Fibroblast of lung (primary cell): ENCODE measurements at regions not wholly inside any gene's neighbourhood (a gene's known extent, or its start where the extent isn't known, plus 50 kb on each side); places are given as distances from the start of the nearest gene placed in this dataset.

Source experiments
- EZH2 ChIP-seq: IDR thresholded peaks from 2 replicates; pipeline ENCODE4 v1.5.1; 2012; ENCODE audit warnings: low read length, control low read depth, mild to moderate bottlenecking; ENCODE audit errors: missing control alignments
- TF ChIP-seq, protein P1 (sequence below), 2 donors: IDR thresholded peaks in 1 of 2; conservative IDR thresholded peaks in 1 of 2; 1 replicate in 1 of 2; 2 replicates in 1 of 2; pipeline ENCODE4 v1.5.1; 2011 to 2012; ENCODE audit warnings: low read length in 2 of 2, control low read depth in 1 of 2, inconsistent platforms in 1 of 2, low read depth in 1 of 2, mild to moderate bottlenecking in 1 of 2

DNA sequence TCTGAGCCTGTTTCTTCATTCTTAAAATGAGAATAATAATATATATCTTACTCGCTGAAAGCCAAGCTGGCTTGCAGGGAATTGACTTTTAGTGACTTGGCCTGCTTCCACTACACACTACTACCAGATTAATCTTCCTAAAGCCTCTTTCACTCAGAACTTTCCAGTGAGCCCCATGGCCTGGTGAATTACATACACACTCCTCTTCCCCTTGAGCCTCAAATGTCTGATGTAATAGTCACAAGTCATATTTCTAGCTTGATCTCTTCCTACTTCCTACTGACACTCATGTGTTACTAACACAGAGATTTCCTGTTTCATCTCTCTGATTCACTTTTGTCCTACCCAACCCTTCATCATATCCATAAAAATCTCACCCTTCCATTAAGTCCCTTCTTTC is 82.7 kb upstream of the SOX2 start:
- TF ChIP-seq, protein P1, sequence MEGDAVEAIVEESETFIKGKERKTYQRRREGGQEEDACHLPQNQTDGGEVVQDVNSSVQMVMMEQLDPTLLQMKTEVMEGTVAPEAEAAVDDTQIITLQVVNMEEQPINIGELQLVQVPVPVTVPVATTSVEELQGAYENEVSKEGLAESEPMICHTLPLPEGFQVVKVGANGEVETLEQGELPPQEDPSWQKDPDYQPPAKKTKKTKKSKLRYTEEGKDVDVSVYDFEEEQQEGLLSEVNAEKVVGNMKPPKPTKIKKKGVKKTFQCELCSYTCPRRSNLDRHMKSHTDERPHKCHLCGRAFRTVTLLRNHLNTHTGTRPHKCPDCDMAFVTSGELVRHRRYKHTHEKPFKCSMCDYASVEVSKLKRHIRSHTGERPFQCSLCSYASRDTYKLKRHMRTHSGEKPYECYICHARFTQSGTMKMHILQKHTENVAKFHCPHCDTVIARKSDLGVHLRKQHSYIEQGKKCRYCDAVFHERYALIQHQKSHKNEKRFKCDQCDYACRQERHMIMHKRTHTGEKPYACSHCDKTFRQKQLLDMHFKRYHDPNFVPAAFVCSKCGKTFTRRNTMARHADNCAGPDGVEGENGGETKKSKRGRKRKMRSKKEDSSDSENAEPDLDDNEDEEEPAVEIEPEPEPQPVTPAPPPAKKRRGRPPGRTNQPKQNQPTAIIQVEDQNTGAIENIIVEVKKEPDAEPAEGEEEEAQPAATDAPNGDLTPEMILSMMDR (conservative IDR thresholded peaks at IDR 0.05 in 1 of 2, IDR thresholded peaks at IDR 0.05 in 1 of 2; ENCODE audit: low read depth in 1 of 2, low read length in 2 of 2) = no peak
- TF ChIP-seq EZH2 = no peak
